IMR-90 (cell line): ENCODE measurements at regions not wholly inside any gene's neighbourhood (a gene's known extent, or its start where the extent isn't known, plus 50 kb on each side); places are given as distances from the start of the nearest gene placed in this dataset.
A peak's percentile ranks its signal among the peaks of the same experiment; 100 is the strongest.

Source experiments
- ATAC-seq: fragments of 200-7000 bp; cut with Tn5 transposase; 2 replicates; pipeline ENCODE4 v1.9.1; 2020; ENCODE audit warnings: low read depth, mild to moderate bottlenecking, moderate library complexity
- BruUV-seq: library from RNA; stranded (reverse); fragments of 400-500 nt; replicated peaks from 2 replicates; lab custom pipeline; 2021; lab: Mats Ljungman, UMichigan
- CTCF ChIA-PET: fragments of 300-600 bp; formaldehyde crosslinking; extraction: SDS; loops from one replicate; lab custom pipeline; 2021; ENCODE audit warnings: antibody characterized with exemption; lab: Yijun Ruan, JAX
- POLR2A ChIA-PET: fragments of 300-600 bp; sonication (Branson Sonifier 250); formaldehyde crosslinking; loops from one replicate; lab custom pipeline; 2022; ENCODE audit warnings: antibody characterized with exemption; ENCODE audit not compliant: unreplicated experiment; lab: Charles Lee
- DNase-seq: peaks from one replicate; pipeline ENCODE4 v3.0.0; 2013
- H2AFZ ChIP-seq: replicated peaks from 2 replicates; pipeline ENCODE3; 2013; ENCODE audit warnings: low read length, mild to moderate bottlenecking; ENCODE audit not compliant: poor library complexity
- H2AK5ac ChIP-seq: 2 replicates; pipeline ENCODE4 v1.6.1; 2013; ENCODE audit warnings: low read depth, low read length, inconsistent platforms
- H2AK9ac ChIP-seq: replicated peaks from 2 replicates; pipeline ENCODE3; 2013; ENCODE audit warnings: mild to moderate bottlenecking, low read depth, low read length, moderate library complexity; ENCODE audit not compliant: poor library complexity
- H2BK120ac ChIP-seq: 2 replicates; pipeline ENCODE4 v1.6.1; 2013; ENCODE audit warnings: low read depth, low read length, inconsistent platforms
- H2BK15ac ChIP-seq: 3 replicates; pipeline ENCODE4 v1.6.1; 2013; ENCODE audit warnings: low read depth, low read length, inconsistent platforms
- H2BK20ac ChIP-seq: 2 replicates; pipeline ENCODE4 v1.6.1; 2013; ENCODE audit warnings: low read depth, mild to moderate bottlenecking, inconsistent platforms, low read length, moderate library complexity
- H2BK5ac ChIP-seq: 2 replicates; pipeline ENCODE4 v1.6.1; 2013; ENCODE audit warnings: mild to moderate bottlenecking, low read depth, low read length, inconsistent platforms; ENCODE audit not compliant: poor library complexity, severe bottlenecking
- H3K14ac ChIP-seq: replicated peaks from 2 replicates; pipeline ENCODE4 v1.6.1; 2013; ENCODE audit warnings: low read depth, low read length, inconsistent platforms
- H3K18ac ChIP-seq: 2 replicates; pipeline ENCODE4 v1.6.1; 2013; ENCODE audit warnings: low read depth, low read length, control low read depth
- H3K23ac ChIP-seq: 2 replicates; pipeline ENCODE4 v1.6.1; 2013; ENCODE audit warnings: low read depth, low read length, inconsistent platforms
- H3K27ac ChIP-seq: 2 replicates; pipeline ENCODE4 v1.5.1; 2013; ENCODE audit warnings: mild to moderate bottlenecking, control low read depth, low read length; ENCODE audit not compliant: insufficient read depth
- H3K27me3 ChIP-seq: 2 replicates; pipeline ENCODE4 v1.6.1; 2013; ENCODE audit warnings: low read length; ENCODE audit not compliant: control insufficient read depth, insufficient read depth
- H3K36me3 ChIP-seq: 2 replicates; pipeline ENCODE4 v1.6.1; 2013; ENCODE audit warnings: low read length, mixed read lengths; ENCODE audit not compliant: control insufficient read depth, insufficient read depth
- H3K4ac ChIP-seq: 2 replicates; pipeline ENCODE4 v1.6.1; 2013; ENCODE audit warnings: low read depth, low read length, inconsistent platforms
- H3K4me1 ChIP-seq: 2 replicates; pipeline ENCODE4 v1.6.1; 2013; ENCODE audit warnings: low read length, mixed read lengths; ENCODE audit not compliant: control insufficient read depth, insufficient read depth
- H3K4me2 ChIP-seq: 2 replicates; pipeline ENCODE4 v1.6.1; 2013; ENCODE audit warnings: low read depth, mild to moderate bottlenecking, control low read depth, low read length, moderate library complexity
- H3K4me3 ChIP-seq: 2 replicates; pipeline ENCODE4 v1.5.1; 2013; ENCODE audit warnings: low read depth, mild to moderate bottlenecking, control low read depth, low read length, moderate library complexity; ENCODE audit not compliant: insufficient read depth
- H3K56ac ChIP-seq: 2 replicates; pipeline ENCODE4 v1.6.1; 2013; ENCODE audit warnings: low read length, inconsistent platforms; ENCODE audit not compliant: insufficient read depth; ENCODE audit errors: extremely low read depth
- H3K79me1 ChIP-seq, 2 experiments: 2 replicates each; pipeline ENCODE4 v1.6.1; 2013; ENCODE audit warnings: low read length in 2 of 2, inconsistent platforms in 1 of 2, low read depth in 1 of 2
- H3K9ac ChIP-seq: 2 replicates; pipeline ENCODE4 v1.6.1; 2013; ENCODE audit warnings: low read depth, low read length, control low read depth
- H3K9me1 ChIP-seq: 2 replicates; pipeline ENCODE4 v1.6.1; 2013; ENCODE audit warnings: low read length, inconsistent platforms; ENCODE audit not compliant: insufficient read depth
- H3K9me3 ChIP-seq: 2 replicates; pipeline ENCODE4 v1.6.1; 2013; ENCODE audit warnings: low read length; ENCODE audit not compliant: control insufficient read depth, insufficient read depth
- H4K20me1 ChIP-seq: 2 replicates; pipeline ENCODE4 v1.6.1; 2013; ENCODE audit warnings: low read length, inconsistent platforms; ENCODE audit not compliant: insufficient read depth
- H4K5ac ChIP-seq: 2 replicates; pipeline ENCODE4 v1.6.1; 2013; ENCODE audit warnings: mild to moderate bottlenecking, low read depth, low read length, control low read depth
- H4K8ac ChIP-seq, 2 experiments: 2 replicates each; pipeline ENCODE4 v1.6.1; 2013; ENCODE audit warnings: low read depth in 2 of 2, low read length in 2 of 2, control low read depth in 1 of 2, inconsistent platforms in 1 of 2
- H4K91ac ChIP-seq: 2 replicates; pipeline ENCODE4 v1.6.1; 2013; ENCODE audit warnings: low read depth, low read length, inconsistent platforms; ENCODE audit not compliant: insufficient read depth
- CEBPB ChIP-seq: IDR thresholded peaks from 2 replicates; pipeline ENCODE4 v1.6.1; 2012; ENCODE audit warnings: low read depth, low read length, improper control_type of control experiment
- ELK1 ChIP-seq: fragments of 150-350 bp; IDR thresholded peaks from 2 replicates; pipeline ENCODE4 v1.6.1; 2016; ENCODE audit warnings: low read depth, mild to moderate bottlenecking, low read length, moderate library complexity, borderline replicate concordance
- FOS ChIP-seq: fragments of 150-350 bp; IDR thresholded peaks from 2 replicates; pipeline ENCODE4 v1.6.1; 2016; ENCODE audit warnings: low read depth, low read length
- MXI1 ChIP-seq: IDR thresholded peaks from 2 replicates; pipeline ENCODE4 v1.6.1; 2012; ENCODE audit warnings: low read depth, mild to moderate bottlenecking, low read length, moderate library complexity, borderline replicate concordance
- NFE2L2 ChIP-seq: fragments of 150-350 bp; IDR thresholded peaks from 2 replicates; pipeline ENCODE4 v1.6.1; 2016; ENCODE audit warnings: low read depth, mild to moderate bottlenecking, low read length
- POLR2A ChIP-seq: IDR thresholded peaks from 2 replicates; pipeline ENCODE4 v1.6.1; 2012; ENCODE audit warnings: mild to moderate bottlenecking, low read depth, low read length
- RCOR1 ChIP-seq: IDR thresholded peaks from 2 replicates; pipeline ENCODE4 v1.6.1; 2012; ENCODE audit warnings: mild to moderate bottlenecking, low read length, improper control_type of control experiment; ENCODE audit not compliant: insufficient replicate concordance
- SMC3 ChIP-seq: fragments of 150-350 bp; IDR thresholded peaks from 2 replicates; pipeline ENCODE4 v1.6.1; 2016; ENCODE audit warnings: low read depth, mild to moderate bottlenecking, antibody characterized with exemption, low read length, moderate library complexity
- WGBS, 2 experiments: methylation state at CpG; one replicate each; pipeline versions ENCODE4 v1.1.5 to v1.1.7; 2013; ENCODE audit warnings: missing lambda C conversion rate in 2 of 2; ENCODE audit not compliant: insufficient read length in 1 of 2; ENCODE audit errors: extremely low coverage in 2 of 2; 5-methylcytosine and 5-hydroxymethylcytosine counted together
- dilution Hi-C: fragments of 300-500 bp; cut with HindIII; formaldehyde crosslinking; loops from one replicate; pipeline ENCODE4 v1.14.3; 2018; ENCODE audit warnings: low sequenced_read_pairs; ENCODE audit not compliant: unreplicated experiment
- in situ Hi-C: fragments of 300-500 bp; cut with MboI; formaldehyde crosslinking; loops from 3 replicates; pipeline ENCODE4 v1.14.3; 2019; ENCODE audit warnings: low sequenced_read_pairs, inconsistent platforms, mixed read lengths
- intact Hi-C: fragments of 100-400 bp; cut with micrococcal nuclease; formaldehyde crosslinking; loops from 2 replicates; pipeline ENCODE4 v1.10.0; 2022
- TF ChIP-seq, protein P1 (sequence below): fragments of 150-350 bp; IDR thresholded peaks from 2 replicates; pipeline ENCODE4 v1.6.1; 2017; ENCODE audit warnings: mild to moderate bottlenecking, antibody characterized with exemption, low read length, low read depth

GRCh38 chr16:86198206-86199118 is 299.5 kb downstream of the IRF8 start (continued):
- no peak for TF ChIP-seq ELK1
- no peak for TF ChIP-seq FOS

GRCh38 chr16:86199182-86199581 is 300.2 kb downstream of the IRF8 start:
- Histone ChIP-seq H2BK20ac (peak overlapping the region; percentile 18; the same call in 1 of the 2 replicates), H3K4me2 (peak overlapping the region; percentile 84), H3K9me1 (no peaks in the 10 kb centered on the region), H3K36me3 (no peaks in the 10 kb centered on the region), H4K20me1 (no peaks in the 10 kb centered on the region), H3K79me1 (peaks cover 0 to 3% of the 10 kb centered on the region in 2 experiments; a peak in 1 of 4 replicates), H2BK120ac (peak overlapping the region; percentile 50), H3K18ac (peak overlapping the region; percentile 30), H3K9ac (peak overlapping the region; percentile 62), H2AK5ac (no peak overlapping the region), H3K4ac (peak overlapping the region; percentile 69; the same call in 1 of the 2 replicates), H3K27me3 (no peaks in the 10 kb centered on the region), H3K4me3 (no peak overlapping the region), H4K8ac (peak overlapping the region; percentile 74 to 77), H3K14ac (peak overlapping the region; percentile 27; the same call in 1 of the 2 replicates), H3K56ac (no peak overlapping the region), H4K91ac (peak overlapping the region; percentile 20; the same call in 1 of the 2 replicates), H2BK5ac (no peak overlapping the region), H2AK9ac (no peak overlapping the region), H3K4me1 (peaks cover 15% of the 10 kb centered on the region), H3K9me3 (no peaks in the 10 kb centered on the region), H3K23ac (peak overlapping the region; percentile 50; the same call in 1 of the 2 replicates), H2BK15ac (0 out of 3 replicates have a peak overlapping the region, but pooled peaks have one; percentile 13), H2AFZ (no peak overlapping the region), H4K5ac (peak overlapping the region; percentile 41; the same call in 1 of the 2 replicates), H3K27ac (peak overlapping the region; percentile 49; the same call in 1 of the 2 replicates)
- ATAC-seq (peak; percentile 39), DNase-seq (peak; percentile 18)
- ChIA-PET CTCF (no interaction called here), POLR2A (no interaction called here)
- dilution Hi-C loops = no loop called here
- in situ Hi-C loops = no loop called here
- intact Hi-C loops = no loop called here
- no TSS peak for BruUV-seq
- WGBS, 2 experiments = no CpG with 5 or more reads among the region's 7 CpGs
- TF ChIP-seq SMC3 (no peak), MXI1 (no peak), NFE2L2 (no peak), POLR2A (no peak), RCOR1 (no peak), CEBPB (no peak), ELK1 (no peak)
- TF ChIP-seq, protein P1, sequence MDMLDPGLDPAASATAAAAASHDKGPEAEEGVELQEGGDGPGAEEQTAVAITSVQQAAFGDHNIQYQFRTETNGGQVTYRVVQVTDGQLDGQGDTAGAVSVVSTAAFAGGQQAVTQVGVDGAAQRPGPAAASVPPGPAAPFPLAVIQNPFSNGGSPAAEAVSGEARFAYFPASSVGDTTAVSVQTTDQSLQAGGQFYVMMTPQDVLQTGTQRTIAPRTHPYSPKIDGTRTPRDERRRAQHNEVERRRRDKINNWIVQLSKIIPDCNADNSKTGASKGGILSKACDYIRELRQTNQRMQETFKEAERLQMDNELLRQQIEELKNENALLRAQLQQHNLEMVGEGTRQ = no peak
